Muscle layer of colon (tissue), 2 donors: ENCODE measurements at regions not wholly inside any gene's neighbourhood (a gene's known extent, or its start where the extent isn't known, plus 50 kb on each side); places are given as distances from the start of the nearest gene placed in this dataset.

Source experiments
- H3K27ac ChIP-seq: one replicate; pipeline ENCODE4 v1.7.0; 2013; ENCODE audit warnings: low read depth, mild to moderate bottlenecking, low read length, moderate library complexity
- H3K27me3 ChIP-seq, 2 donors: one replicate each; pipeline ENCODE4 v1.7.0; 2013; ENCODE audit warnings: low read length in 2 of 2, mild to moderate bottlenecking in 2 of 2; ENCODE audit not compliant: insufficient read depth in 2 of 2, control insufficient read depth in 1 of 2
- H3K36me3 ChIP-seq: one replicate; pipeline ENCODE4 v1.7.0; 2013; ENCODE audit warnings: mild to moderate bottlenecking, low read length; ENCODE audit not compliant: insufficient read depth
- H3K4me1 ChIP-seq: one replicate; pipeline ENCODE4 v1.7.0; 2013; ENCODE audit warnings: mild to moderate bottlenecking, low read length; ENCODE audit not compliant: insufficient read depth
- H3K4me3 ChIP-seq, 2 donors: one replicate each; pipeline ENCODE4 v1.7.0; 2013; ENCODE audit warnings: low read length in 2 of 2, low read depth in 1 of 2, mild to moderate bottlenecking in 1 of 2, moderate library complexity in 1 of 2
- H3K9ac ChIP-seq: one replicate; pipeline ENCODE4 v1.7.0; 2013; ENCODE audit warnings: low read length
- H3K9me3 ChIP-seq: one replicate; pipeline ENCODE4 v1.7.0; 2013; ENCODE audit warnings: mild to moderate bottlenecking, low read length
- donor health status: abdominal sarcoma.
- donor health status: Adenocarcinoma of cecum.

GRCh38 chr2:107359021-107359420 lies 467.7 kb upstream of the RGPD4 start:
- no peaks in the 10 kb centered on the region for H3K36me3 ChIP-seq
- no peak overlapping the region for H3K9ac ChIP-seq
- no peak overlapping the region for H3K4me3 ChIP-seq
- H3K9me3 ChIP-seq: no peaks in the 10 kb centered on the region
- H3K27me3 ChIP-seq: no peaks in the 10 kb centered on the region
- no peaks in the 10 kb centered on the region for H3K4me1 ChIP-seq
- no peak overlapping the region for H3K27ac ChIP-seq

GRCh38 chr2:107361751-107362381 lies 464.8 kb upstream of the RGPD4 start:
- no peaks in the 10 kb centered on the region for H3K27me3 ChIP-seq
- no peaks in the 10 kb centered on the region for H3K4me1 ChIP-seq
- H3K9me3 ChIP-seq: no peaks in the 10 kb centered on the region
- no peak overlapping the region for H3K27ac ChIP-seq
- H3K4me3 ChIP-seq: no peak overlapping the region
- H3K9ac ChIP-seq: no peak overlapping the region
- no peaks in the 10 kb centered on the region for H3K36me3 ChIP-seq

GRCh38 chr2:107362993-107363392 lies 463.7 kb upstream of the RGPD4 start:
- H3K9me3 ChIP-seq: no peaks in the 10 kb centered on the region
- H3K27me3 ChIP-seq: no peaks in the 10 kb centered on the region
- no peak overlapping the region for H3K9ac ChIP-seq
- H3K4me1 ChIP-seq: no peaks in the 10 kb centered on the region
- H3K36me3 ChIP-seq: no peaks in the 10 kb centered on the region
- no peak overlapping the region for H3K27ac ChIP-seq
- no peak overlapping the region for H3K4me3 ChIP-seq

GRCh38 chr2:107363806-107364205 lies 462.9 kb upstream of the RGPD4 start:
- Histone ChIP-seq H3K9me3 (no peaks in the 10 kb centered on the region), H3K9ac (no peak overlapping the region), H3K27ac (no peak overlapping the region), H3K4me3 (no peak overlapping the region), H3K27me3 (no peaks in the 10 kb centered on the region), H3K4me1 (no peaks in the 10 kb centered on the region), H3K36me3 (no peaks in the 10 kb centered on the region)

GRCh38 chr2:107364361-107364950 lies 462.2 kb upstream of the RGPD4 start:
- no peak overlapping the region for H3K9ac ChIP-seq
- H3K4me1 ChIP-seq: no peaks in the 10 kb centered on the region
- H3K4me3 ChIP-seq: no peak overlapping the region
- H3K36me3 ChIP-seq: no peaks in the 10 kb centered on the region
- no peaks in the 10 kb centered on the region for H3K27me3 ChIP-seq
- H3K9me3 ChIP-seq: no peaks in the 10 kb centered on the region
- no peak overlapping the region for H3K27ac ChIP-seq

GRCh38 chr2:107374249-107374648 lies 452.4 kb upstream of the RGPD4 start:
- H3K27me3 ChIP-seq: no peaks in the 10 kb centered on the region
- H3K36me3 ChIP-seq: no peaks in the 10 kb centered on the region
- H3K9ac ChIP-seq: no peak overlapping the region
- no peaks in the 10 kb centered on the region for H3K4me1 ChIP-seq
- no peak overlapping the region for H3K4me3 ChIP-seq
- H3K27ac ChIP-seq: no peak overlapping the region
- H3K9me3 ChIP-seq: no peaks in the 10 kb centered on the region

GRCh38 chr2:107376909-107377308 lies 449.8 kb upstream of the RGPD4 start:
- H3K9me3 ChIP-seq: no peaks in the 10 kb centered on the region
- H3K9ac ChIP-seq: no peak overlapping the region
- H3K36me3 ChIP-seq: no peaks in the 10 kb centered on the region
- no peaks in the 10 kb centered on the region for H3K4me1 ChIP-seq
- no peak overlapping the region for H3K27ac ChIP-seq
- H3K4me3 ChIP-seq: no peak overlapping the region
- H3K27me3 ChIP-seq: no peaks in the 10 kb centered on the region

GRCh38 chr2:107380912-107381311 lies 445.8 kb upstream of the RGPD4 start:
- no peaks in the 10 kb centered on the region for H3K36me3 ChIP-seq
- no peak overlapping the region for H3K9ac ChIP-seq
- no peak overlapping the region for H3K27ac ChIP-seq
- H3K4me3 ChIP-seq: no peak overlapping the region
- no peaks in the 10 kb centered on the region for H3K4me1 ChIP-seq
- H3K9me3 ChIP-seq: no peaks in the 10 kb centered on the region
- H3K27me3 ChIP-seq: no peaks in the 10 kb centered on the region

GRCh38 chr2:107383691-107384090 lies 443.0 kb upstream of the RGPD4 start:
- Histone ChIP-seq H3K27me3 (no peaks in the 10 kb centered on the region), H3K4me1 (no peaks in the 10 kb centered on the region), H3K9ac (no peak overlapping the region), H3K4me3 (no peak overlapping the region), H3K9me3 (no peaks in the 10 kb centered on the region), H3K27ac (no peak overlapping the region), H3K36me3 (no peaks in the 10 kb centered on the region)

- Histone ChIP-seq H3K4me1 (no peaks in the 10 kb centered on the region), H3K27ac (no peak overlapping the region), H3K36me3 (no peaks in the 10 kb centered on the region), H3K9ac (no peak overlapping the region), H3K9me3 (no peaks in the 10 kb centered on the region), H3K4me3 (no peak overlapping the region), H3K27me3 (no peaks in the 10 kb centered on the region)
These were observed 442.3 kb upstream of the RGPD4 start for GRCh38 chr2:107384422-107384821.

- Histone ChIP-seq H3K4me3 (no peak overlapping the region), H3K4me1 (no peaks in the 10 kb centered on the region), H3K9me3 (no peaks in the 10 kb centered on the region), H3K9ac (no peak overlapping the region), H3K36me3 (no peaks in the 10 kb centered on the region), H3K27me3 (no peaks in the 10 kb centered on the region), H3K27ac (no peak overlapping the region)
These were observed 440.8 kb upstream of the RGPD4 start for GRCh38 chr2:107385921-107386320.

GRCh38 chr2:107392241-107392704 lies 434.4 kb upstream of the RGPD4 start:
- Histone ChIP-seq H3K36me3 (no peaks in the 10 kb centered on the region), H3K4me3 (no peak overlapping the region), H3K27me3 (no peaks in the 10 kb centered on the region), H3K4me1 (no peaks in the 10 kb centered on the region), H3K9me3 (no peaks in the 10 kb centered on the region), H3K27ac (no peak overlapping the region), H3K9ac (no peak overlapping the region)
